MG63 (cell line): ENCODE measurements at regions not wholly inside any gene's neighbourhood (a gene's known extent, or its start where the extent isn't known, plus 50 kb on each side); places are given as distances from the start of the nearest gene placed in this dataset.

ENCODE experiments used
- DNase-seq: peaks from one replicate; pipeline ENCODE4 v3.0.0-alpha.2; 2020
- H3K27me3 ChIP-seq: fragments of 250-450 bp; sonication (Bioruptor Pico); 2 replicates; pipeline ENCODE4 v1.5.1; 2020; ENCODE audit warnings: mild to moderate bottlenecking, moderate library complexity
- H3K36me3 ChIP-seq: fragments of 250-450 bp; sonication (Bioruptor Pico); 2 replicates; pipeline ENCODE4 v1.5.1; 2020; ENCODE audit warnings: mild to moderate bottlenecking, moderate library complexity
- H3K4me3 ChIP-seq: fragments of 250-450 bp; sonication (Bioruptor Pico); 2 replicates; pipeline ENCODE4 v1.5.1; 2020; ENCODE audit warnings: mild to moderate bottlenecking, moderate library complexity
- H3K9me3 ChIP-seq: fragments of 250-450 bp; sonication (Bioruptor Pico); 2 replicates; pipeline ENCODE4 v1.5.1; 2020; ENCODE audit warnings: mild to moderate bottlenecking, moderate library complexity

DNA sequence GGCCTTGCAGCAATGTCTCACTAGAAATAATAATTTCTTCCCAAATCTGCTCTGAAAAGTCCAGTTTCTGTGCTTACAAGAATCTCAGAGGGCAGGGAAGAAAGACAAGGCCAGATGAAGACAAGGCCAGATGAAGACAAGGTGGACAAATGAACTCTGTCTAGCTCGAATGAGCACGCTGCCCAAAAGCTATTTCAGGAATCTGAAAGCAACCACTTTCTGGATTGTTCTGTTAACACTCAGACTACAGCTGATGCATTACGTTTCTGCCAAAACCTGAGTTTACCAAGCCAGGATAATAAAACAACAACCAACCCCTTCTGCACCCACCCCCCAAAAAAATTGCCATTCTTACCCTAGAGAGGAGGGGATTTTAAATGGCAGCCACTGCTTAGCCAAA, 1073.6 kb downstream of the SORCS3 start:
- Histone ChIP-seq H3K4me3 (no peak overlapping the region), H3K27me3 (no peaks in the 10 kb centered on the region)
- DNase-seq = no peak

DNA sequence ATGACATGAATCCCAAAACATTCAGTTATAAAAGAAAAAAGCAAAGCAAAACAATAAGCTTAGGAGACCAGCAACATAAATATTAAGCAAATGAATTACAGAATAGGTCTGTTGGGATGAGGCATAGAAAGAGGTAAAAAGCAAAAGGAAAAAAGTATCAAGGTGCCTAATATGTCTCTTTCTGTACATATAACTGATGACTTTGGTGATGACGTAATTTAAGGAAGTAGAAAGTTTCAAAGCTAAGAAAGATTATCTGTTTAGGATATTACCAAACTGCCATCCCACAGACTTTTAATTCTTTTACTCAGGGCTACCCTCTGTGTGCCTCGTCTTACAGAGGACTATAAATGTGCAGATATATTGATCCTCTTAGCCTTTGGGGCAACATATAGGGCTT, 1066.5 kb downstream of the SORCS3 start:
- Histone ChIP-seq H3K9me3 (no peaks in the 10 kb centered on the region), H3K4me3 (no peak overlapping the region), H3K27me3 (no peaks in the 10 kb centered on the region), H3K36me3 (no peaks in the 10 kb centered on the region)
- DNase-seq = no peak

More for the DNA sequence above, 1073.6 kb downstream of the SORCS3 start:
- Histone ChIP-seq H3K36me3 (no peaks in the 10 kb centered on the region), H3K9me3 (no peaks in the 10 kb centered on the region)

DNA sequence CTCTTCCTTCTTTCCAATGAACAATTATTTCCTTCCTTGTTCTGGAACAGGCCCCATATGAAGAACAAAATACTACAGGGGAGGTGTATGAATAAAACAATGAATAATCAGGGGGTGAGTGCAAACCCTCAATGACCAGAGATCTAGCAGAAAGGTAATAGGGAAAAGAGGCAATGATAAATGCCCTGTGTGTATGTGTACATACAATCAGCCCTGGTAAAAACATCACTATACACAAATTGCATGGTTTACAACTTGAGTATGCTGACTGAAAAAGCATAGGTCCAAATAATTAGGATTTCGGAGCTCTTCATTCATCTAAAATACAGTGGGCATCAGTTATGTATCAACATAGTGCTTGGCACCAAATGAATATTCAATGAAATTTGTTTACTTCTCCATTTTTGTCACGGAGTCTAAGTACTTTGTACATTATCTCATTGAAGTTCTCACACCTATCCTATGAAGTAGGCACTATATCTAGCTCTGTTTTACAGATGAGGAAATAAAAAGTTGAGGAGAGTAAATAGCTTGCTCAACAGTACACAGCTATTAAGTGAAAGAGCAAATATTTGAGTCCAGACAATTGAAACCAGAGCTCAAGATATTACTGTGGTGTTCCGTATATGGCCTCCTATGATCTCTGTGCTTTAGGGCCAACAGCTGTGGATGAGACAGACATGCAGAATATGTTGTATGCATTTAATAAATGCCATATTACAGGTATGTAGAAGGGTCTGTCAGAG, 1065.4 kb downstream of the SORCS3 start:
- H3K4me3 ChIP-seq = no peak overlapping the region
- no peaks in the 10 kb centered on the region for H3K9me3 ChIP-seq
- no peaks in the 10 kb centered on the region for H3K27me3 ChIP-seq
- no peak for DNase-seq
- H3K36me3 ChIP-seq = no peaks in the 10 kb centered on the region

DNA sequence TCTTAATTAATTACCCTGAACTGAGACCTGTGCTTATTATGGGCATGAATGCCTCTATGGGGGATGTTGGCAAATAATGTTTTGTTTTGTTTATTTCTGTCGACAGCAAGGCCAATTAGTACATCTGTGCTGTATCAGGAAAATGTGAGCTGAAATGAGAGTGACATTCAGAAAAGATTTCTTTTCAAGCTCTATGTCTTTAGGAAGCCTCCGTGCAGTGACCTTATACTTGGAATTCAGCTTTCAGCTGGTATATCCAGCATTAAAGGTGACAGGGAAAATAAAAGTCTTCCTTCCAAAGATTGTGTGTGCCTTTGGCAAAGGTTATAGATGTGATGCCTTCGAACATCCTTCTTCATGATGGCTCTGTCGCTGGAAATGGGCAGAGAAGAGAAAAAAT, 1061.1 kb downstream of the SORCS3 start:
- Histone ChIP-seq H3K27me3 (no peaks in the 10 kb centered on the region), H3K36me3 (no peaks in the 10 kb centered on the region), H3K4me3 (no peak overlapping the region), H3K9me3 (no peaks in the 10 kb centered on the region)
- DNase-seq = no peak

DNA sequence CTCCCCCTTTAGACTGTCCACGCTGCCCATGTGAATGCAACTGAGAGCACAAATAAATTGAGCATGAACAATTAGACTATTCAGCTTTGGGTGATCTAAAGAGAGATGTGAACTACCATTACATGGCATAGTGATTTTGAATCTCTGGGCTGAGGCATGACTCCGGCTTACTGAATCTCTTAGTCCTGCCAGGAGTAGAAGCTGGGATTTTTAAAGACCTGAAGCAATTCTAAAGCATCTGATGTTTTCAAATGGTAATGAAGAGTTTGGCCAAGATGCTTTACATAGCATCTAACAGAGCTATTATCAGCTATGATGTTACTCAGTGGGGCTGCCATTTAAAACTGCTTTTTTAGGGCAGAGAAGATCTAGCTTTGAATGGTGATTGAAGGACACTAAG, 1059.1 kb downstream of the SORCS3 start:
- no peak for DNase-seq
- no peaks in the 10 kb centered on the region for H3K27me3 ChIP-seq
- no peak overlapping the region for H3K4me3 ChIP-seq
- no peaks in the 10 kb centered on the region for H3K9me3 ChIP-seq
- no peaks in the 10 kb centered on the region for H3K36me3 ChIP-seq

DNA sequence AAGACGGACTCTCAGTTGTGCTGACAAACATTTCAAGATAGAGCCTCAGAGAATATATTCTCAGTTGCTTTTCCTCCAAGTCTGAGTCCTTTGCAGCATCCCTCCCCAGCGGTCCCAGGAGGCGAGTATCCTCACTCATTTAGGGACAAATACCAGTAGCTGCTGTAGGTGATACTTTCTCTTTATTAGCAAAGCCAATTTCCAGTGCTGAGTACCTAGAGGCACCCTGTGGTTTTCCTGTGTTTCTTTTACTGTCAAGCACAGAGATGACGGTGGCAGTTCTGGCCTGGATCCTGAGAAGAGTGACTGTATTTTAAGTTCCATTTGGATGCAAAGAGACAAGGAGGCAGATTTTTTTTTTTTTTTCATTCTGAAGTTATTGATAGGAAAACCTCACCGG, 1058.4 kb downstream of the SORCS3 start:
- Histone ChIP-seq H3K9me3 (no peaks in the 10 kb centered on the region), H3K36me3 (no peaks in the 10 kb centered on the region), H3K4me3 (no peak overlapping the region), H3K27me3 (no peaks in the 10 kb centered on the region)
- no peak for DNase-seq

DNA sequence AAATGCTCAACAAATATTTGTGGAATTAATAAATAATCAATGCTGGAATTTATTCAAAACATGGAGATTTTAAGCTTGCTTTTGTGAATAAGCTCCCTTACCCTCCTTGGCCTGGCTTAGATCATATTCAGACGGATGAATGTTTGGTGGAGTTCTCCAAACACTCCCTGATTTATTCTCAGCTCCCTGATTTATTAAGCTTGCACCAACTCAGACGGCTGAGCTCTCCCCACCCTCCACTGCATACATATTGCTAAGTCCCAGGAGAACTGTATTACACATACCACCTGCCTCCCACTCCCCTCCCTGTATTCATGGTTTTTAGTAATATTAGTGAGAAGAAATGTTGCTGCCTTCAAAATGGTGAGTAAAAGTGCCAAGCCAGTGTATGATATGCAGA, 1057.5 kb downstream of the SORCS3 start:
- H3K4me3 ChIP-seq = no peak overlapping the region
- no peaks in the 10 kb centered on the region for H3K36me3 ChIP-seq
- no peaks in the 10 kb centered on the region for H3K9me3 ChIP-seq
- no peaks in the 10 kb centered on the region for H3K27me3 ChIP-seq
- no peak for DNase-seq

DNA sequence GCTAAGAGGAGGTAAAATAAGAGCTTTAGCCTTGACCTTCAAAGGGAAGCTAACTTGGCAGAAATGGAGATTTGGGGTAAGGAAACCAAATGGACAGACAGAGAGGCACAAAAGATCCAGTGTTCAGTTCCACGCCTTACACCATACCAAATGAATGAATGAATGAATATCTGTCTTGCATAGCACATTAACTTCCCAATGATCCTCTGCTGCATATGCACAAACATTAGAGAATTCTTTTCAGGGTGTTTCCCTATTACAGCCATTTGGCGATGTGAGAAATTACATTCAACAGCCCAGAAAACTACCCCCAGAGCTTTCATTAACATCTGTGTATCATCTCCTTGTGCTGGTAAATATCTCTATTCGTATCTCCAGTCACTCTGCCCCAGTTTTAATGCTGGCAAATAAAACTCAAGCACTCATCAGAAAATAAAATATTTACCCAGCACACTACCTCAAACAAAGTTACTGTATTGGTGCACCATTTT, 1056.2 kb downstream of the SORCS3 start:
- H3K4me3 ChIP-seq = no peak overlapping the region
- H3K36me3 ChIP-seq = no peaks in the 10 kb centered on the region
- no peaks in the 10 kb centered on the region for H3K9me3 ChIP-seq
- no peak for DNase-seq
- no peaks in the 10 kb centered on the region for H3K27me3 ChIP-seq

DNA sequence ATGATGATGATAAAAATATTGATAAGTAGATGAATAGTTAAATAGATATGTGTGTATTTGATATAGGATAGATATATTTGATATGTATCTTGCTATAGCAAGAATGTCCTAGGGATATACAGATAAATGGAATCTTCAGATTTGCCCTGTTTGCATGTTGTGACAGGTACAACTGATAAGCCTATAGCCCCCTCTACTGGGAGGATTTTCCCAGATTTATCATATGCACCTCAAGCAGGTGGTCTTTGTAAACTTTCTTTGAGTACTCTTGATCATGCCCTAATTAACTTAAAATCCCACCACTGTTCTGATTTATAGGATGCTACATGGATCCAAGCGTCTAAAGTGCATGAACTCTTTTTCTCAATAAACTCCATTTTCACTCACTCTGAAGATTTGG, 1050.7 kb downstream of the SORCS3 start:
- no peaks in the 10 kb centered on the region for H3K27me3 ChIP-seq
- no peaks in the 10 kb centered on the region for H3K9me3 ChIP-seq
- H3K36me3 ChIP-seq = no peaks in the 10 kb centered on the region
- no peak for DNase-seq
- no peak overlapping the region for H3K4me3 ChIP-seq

DNA sequence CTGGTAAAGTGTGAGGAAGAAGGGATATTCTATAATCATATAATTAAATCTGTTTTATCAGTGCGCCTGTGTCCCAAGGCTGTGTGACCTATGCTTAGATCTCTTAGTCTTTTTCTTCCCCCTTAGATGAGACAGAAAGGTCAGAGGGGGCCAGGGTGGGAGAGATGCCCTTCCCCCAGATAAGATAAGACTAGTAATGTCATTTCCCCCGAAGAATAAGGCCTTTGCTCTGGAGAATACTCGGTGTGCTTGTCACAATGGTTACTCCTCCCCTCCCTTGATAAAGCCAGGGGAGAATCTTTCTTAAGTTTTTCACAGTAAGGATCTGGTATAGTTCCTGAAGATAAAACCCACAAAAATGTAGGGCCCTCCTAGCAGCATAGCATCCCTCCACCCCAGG, 1041.8 kb downstream of the SORCS3 start:
- no peaks in the 10 kb centered on the region for H3K36me3 ChIP-seq
- H3K9me3 ChIP-seq = no peaks in the 10 kb centered on the region
- H3K4me3 ChIP-seq = no peak overlapping the region
- DNase-seq = no peak
- no peaks in the 10 kb centered on the region for H3K27me3 ChIP-seq

DNA sequence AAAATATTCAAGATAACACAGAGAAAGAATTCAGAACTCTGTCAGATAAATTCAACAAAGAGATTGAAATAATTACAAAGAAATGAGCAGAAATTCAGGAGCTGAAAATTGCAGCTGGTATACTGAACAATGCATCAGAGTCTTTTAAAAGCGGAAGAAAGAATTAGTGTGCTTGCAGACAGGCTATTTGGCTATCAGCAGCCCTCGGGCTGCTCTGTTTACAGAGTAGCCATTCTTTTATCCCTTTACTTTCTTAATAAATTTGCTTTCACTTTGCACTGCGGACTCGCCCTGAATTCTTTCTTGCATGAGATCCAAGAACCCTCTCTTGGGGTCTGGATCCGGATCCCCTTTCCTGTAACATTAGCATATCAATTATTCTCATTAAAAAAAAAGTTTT, 1040.0 kb downstream of the SORCS3 start:
- no peaks in the 10 kb centered on the region for H3K9me3 ChIP-seq
- no peak overlapping the region for H3K4me3 ChIP-seq
- no peaks in the 10 kb centered on the region for H3K36me3 ChIP-seq
- DNase-seq = no peak
- H3K27me3 ChIP-seq = no peaks in the 10 kb centered on the region

DNA sequence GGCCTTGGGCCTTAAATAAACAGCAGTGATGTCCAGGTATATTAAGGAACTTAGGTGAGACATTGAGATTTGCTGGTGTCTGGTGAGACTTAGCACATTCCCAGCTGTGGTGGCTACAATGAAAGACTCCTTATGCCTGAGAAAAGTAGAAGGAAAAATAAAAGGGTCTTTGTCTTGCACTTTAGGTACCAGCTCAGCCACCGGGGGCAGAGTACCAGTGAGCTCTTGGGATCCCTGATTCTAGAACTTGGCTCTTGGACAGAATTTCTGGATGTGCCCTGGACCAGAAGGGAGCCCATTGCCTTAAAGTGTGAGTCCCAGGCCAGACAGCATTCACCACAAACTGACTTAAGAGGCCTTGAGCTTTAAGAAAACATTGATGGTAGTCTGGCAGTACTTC, 1038.7 kb downstream of the SORCS3 start:
- DNase-seq = no peak
- Histone ChIP-seq H3K36me3 (no peaks in the 10 kb centered on the region), H3K9me3 (no peaks in the 10 kb centered on the region), H3K27me3 (no peaks in the 10 kb centered on the region), H3K4me3 (no peak overlapping the region)

DNA sequence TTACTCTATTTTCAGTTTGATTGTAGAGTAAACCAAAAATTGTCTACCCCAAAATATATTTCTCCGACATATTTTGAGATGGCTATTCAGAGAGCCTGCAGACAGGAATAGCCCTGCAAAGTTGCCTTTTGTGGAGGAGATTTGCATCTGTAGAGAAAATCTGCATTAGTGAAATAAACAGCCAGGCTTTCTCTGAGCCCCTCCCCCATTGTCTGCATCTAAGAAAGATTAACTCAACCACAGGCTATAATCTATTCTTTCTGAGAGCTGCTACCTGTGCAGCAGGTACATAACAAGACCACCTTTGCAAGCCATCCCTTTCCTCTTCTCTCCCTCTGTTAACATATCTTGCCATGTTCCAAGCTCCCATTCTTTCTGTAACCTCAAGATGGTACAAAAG, 1034.2 kb downstream of the SORCS3 start:
- H3K36me3 ChIP-seq = no peaks in the 10 kb centered on the region
- no peak for DNase-seq
- no peaks in the 10 kb centered on the region for H3K9me3 ChIP-seq
- H3K27me3 ChIP-seq = no peaks in the 10 kb centered on the region
- no peak overlapping the region for H3K4me3 ChIP-seq

DNA sequence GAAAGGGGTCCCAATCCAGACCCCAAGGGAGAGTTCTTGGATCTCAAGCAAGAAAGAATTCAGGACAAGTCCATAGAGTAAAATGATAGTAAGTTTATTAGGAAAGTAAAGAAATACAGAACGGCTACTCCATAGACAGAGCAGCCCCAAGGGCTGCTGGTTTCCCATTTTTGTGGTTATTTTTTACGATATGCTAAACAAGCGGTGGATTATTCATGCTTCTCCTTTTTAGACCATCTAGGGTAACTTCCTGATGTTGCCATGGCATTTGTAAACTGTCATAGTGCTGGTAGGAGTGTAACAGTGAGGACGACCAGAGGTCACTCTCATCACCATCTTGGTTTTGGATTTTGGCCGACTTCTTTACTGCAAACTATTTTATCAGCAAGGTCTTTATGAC, 1033.4 kb downstream of the SORCS3 start:
- DNase-seq = no peak
- H3K4me3 ChIP-seq = no peak overlapping the region
- no peaks in the 10 kb centered on the region for H3K36me3 ChIP-seq
- H3K27me3 ChIP-seq = no peaks in the 10 kb centered on the region
- no peaks in the 10 kb centered on the region for H3K9me3 ChIP-seq

DNA sequence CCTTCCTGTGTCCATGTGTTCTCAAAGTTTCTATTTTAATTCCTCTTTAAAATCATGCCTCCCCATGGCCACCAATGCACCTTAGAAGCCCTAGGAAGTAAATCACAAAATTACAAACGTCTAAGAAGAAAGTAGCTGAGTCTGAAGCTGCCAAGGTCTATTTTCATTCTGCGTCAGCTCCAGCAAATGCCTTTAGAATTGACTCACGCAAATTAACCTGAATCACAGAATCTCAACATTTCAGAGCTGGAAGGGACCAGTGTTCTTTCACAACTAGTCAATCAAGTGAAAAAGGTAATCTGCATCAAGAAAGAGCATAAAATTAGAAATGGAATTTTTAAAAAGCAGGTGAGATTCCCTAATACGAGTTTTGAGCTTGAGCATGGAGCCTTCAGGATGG, 1017.6 kb downstream of the SORCS3 start:
- no peaks in the 10 kb centered on the region for H3K36me3 ChIP-seq
- DNase-seq = no peak
- no peaks in the 10 kb centered on the region for H3K9me3 ChIP-seq
- H3K4me3 ChIP-seq = no peak overlapping the region
- H3K27me3 ChIP-seq = no peaks in the 10 kb centered on the region

DNA sequence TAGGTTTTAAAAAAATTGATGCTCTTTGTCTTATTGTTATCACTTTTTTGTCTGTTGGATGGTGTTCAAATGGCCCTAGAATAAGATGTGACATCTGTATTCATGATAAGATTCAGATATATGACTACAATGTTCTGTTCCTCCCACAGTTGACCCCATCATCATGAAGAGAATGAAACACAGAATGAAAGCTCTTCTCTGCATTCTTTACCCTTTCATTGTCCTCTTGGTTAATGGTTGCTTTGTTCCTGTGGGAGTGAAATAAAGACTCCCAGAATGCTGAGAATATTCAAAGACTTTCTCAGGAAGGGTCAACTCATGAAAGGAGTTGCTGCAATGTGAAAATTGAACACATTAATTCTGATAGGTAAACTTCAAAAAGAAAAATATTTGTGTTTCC, 1015.8 kb downstream of the SORCS3 start:
- H3K9me3 ChIP-seq = no peaks in the 10 kb centered on the region
- no peak for DNase-seq
- no peak overlapping the region for H3K4me3 ChIP-seq
- H3K36me3 ChIP-seq = no peaks in the 10 kb centered on the region
- H3K27me3 ChIP-seq = no peaks in the 10 kb centered on the region

DNA sequence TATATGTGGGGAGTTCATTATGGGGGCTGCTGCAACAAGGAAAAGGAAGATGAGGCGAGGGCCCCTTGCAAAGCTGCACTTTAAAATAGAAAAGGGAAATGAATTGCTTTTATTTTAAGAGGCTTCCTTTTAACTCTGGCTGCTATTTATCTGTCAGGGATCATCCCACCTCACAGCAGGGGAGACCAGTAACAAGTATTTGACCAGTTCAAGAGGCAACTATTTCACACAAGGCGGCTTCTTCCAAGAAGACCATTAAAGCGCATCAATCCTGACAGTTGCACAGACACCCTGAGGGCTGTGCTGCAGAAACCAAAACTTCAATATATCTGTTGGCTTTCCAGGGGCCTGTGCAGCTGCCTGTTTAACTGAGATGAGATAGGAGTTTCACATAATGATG, 1009.2 kb downstream of the SORCS3 start:
- H3K9me3 ChIP-seq = no peaks in the 10 kb centered on the region
- no peaks in the 10 kb centered on the region for H3K27me3 ChIP-seq
- no peak overlapping the region for H3K4me3 ChIP-seq
- no peaks in the 10 kb centered on the region for H3K36me3 ChIP-seq
- no peak for DNase-seq

DNA sequence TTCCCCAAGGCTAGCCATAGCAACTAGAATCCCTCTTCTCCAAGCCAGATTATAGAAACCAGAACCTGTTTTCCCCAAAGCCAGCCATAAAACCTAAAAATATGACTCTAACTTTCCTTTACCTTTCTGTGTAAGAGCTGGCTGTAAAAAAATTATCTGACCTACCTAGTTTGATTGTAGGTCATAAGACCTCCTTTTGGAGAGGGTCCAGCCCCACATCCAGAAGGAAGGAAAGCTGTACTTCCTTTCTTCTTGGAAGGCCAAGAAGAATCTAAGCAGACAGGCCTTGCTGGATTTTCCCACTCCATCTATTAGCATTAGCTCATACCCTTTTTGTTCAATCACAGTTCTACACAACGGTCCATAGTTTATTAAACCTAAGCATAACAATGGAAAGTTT, 1006.3 kb downstream of the SORCS3 start:
- no peaks in the 10 kb centered on the region for H3K9me3 ChIP-seq
- no peaks in the 10 kb centered on the region for H3K27me3 ChIP-seq
- no peak overlapping the region for H3K4me3 ChIP-seq
- DNase-seq = no peak
- no peaks in the 10 kb centered on the region for H3K36me3 ChIP-seq

DNA sequence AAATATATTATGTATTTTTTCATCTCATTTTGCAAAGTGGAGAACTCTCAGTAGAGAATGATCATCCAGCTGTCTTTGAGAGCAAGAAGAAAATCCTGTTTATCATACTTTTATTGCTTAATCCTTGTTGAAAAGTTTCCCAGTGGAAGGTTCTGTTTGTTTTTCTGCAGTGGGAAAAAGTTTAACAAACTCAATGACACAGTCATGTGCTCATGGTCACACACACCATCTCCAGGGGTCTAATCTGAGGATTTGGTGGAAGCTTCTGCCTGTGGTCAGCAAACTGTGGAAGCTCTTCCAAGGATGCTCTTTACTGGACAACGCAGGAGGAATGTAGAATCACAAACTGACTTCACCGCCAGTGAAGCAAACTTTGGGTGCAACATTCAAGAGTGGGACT, 1003.9 kb downstream of the SORCS3 start:
- Histone ChIP-seq H3K9me3 (no peaks in the 10 kb centered on the region), H3K36me3 (no peaks in the 10 kb centered on the region), H3K27me3 (no peaks in the 10 kb centered on the region), H3K4me3 (no peak overlapping the region)
- no peak for DNase-seq
